ENCODE measurements at regions not wholly inside any gene's neighbourhood (a gene's known extent, or its start where the extent isn't known, plus 50 kb on each side); places are given as distances from the start of the nearest gene placed in this dataset.

DNA sequence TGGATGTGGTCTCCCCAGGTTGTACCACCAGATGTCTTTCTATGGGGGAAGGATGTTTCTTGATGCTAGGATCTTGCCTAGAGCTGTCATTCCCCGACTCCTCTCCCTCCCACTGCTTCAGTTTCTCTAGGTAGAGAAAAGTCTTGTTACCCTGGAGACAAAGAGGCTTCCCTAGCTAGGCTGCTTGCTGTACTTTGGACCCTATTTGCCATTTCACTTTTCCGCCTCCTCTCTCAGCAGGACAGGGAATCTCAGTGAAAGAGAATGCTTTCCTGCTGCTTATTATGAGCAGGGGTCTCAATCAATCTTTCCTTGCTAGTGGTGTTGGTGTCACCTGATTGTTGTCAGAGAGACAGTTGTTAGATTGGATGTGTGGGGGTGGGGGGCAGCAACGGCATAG lies 818.8 kb upstream of the GYPC start:
- TF ChIP-seq, protein P1, sequence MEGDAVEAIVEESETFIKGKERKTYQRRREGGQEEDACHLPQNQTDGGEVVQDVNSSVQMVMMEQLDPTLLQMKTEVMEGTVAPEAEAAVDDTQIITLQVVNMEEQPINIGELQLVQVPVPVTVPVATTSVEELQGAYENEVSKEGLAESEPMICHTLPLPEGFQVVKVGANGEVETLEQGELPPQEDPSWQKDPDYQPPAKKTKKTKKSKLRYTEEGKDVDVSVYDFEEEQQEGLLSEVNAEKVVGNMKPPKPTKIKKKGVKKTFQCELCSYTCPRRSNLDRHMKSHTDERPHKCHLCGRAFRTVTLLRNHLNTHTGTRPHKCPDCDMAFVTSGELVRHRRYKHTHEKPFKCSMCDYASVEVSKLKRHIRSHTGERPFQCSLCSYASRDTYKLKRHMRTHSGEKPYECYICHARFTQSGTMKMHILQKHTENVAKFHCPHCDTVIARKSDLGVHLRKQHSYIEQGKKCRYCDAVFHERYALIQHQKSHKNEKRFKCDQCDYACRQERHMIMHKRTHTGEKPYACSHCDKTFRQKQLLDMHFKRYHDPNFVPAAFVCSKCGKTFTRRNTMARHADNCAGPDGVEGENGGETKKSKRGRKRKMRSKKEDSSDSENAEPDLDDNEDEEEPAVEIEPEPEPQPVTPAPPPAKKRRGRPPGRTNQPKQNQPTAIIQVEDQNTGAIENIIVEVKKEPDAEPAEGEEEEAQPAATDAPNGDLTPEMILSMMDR (IDR thresholded peaks at IDR 0.05), result no peak
- TF ChIP-seq POLR2AphosphoS5 (IDR thresholded peaks at IDR 0.05), result no peak
